Loucy (cell line): ENCODE measurements at regions not wholly inside any gene's neighbourhood (a gene's known extent, or its start where the extent isn't known, plus 50 kb on each side); places are given as distances from the start of the nearest gene placed in this dataset.

ENCODE experiments used
- H2AFZ ChIP-seq: fragments of 200-600 bp; sonication (generic); 2 replicates; pipeline ENCODE4 v1.6.0; 2016; ENCODE audit warnings: antibody characterized with exemption, mild to moderate bottlenecking, low read length, moderate library complexity
- H3F3A ChIP-seq: fragments of 200-600 bp; 2 replicates; pipeline ENCODE4 v1.6.0; 2016; ENCODE audit warnings: antibody characterized with exemption, low read depth, mild to moderate bottlenecking
- H3K27me3 ChIP-seq: fragments of 200-600 bp; sonication (generic); 2 replicates; pipeline ENCODE4 v1.6.1; 2014; ENCODE audit warnings: low read length, mild to moderate bottlenecking; ENCODE audit not compliant: insufficient read depth, poor library complexity, severe bottlenecking
- H3K36me3 ChIP-seq: fragments of 200-600 bp; sonication (generic); 2 replicates; pipeline ENCODE4 v1.6.1; 2016; ENCODE audit warnings: low read length; ENCODE audit not compliant: insufficient read depth
- H3K4me1 ChIP-seq: fragments of 200-600 bp; sonication (generic); 2 replicates; pipeline ENCODE4 v1.5.1; 2014; ENCODE audit warnings: low read length, mild to moderate bottlenecking; ENCODE audit not compliant: insufficient read depth, poor library complexity, severe bottlenecking
- H3K4me2 ChIP-seq: fragments of 200-600 bp; sonication (generic); 2 replicates; pipeline ENCODE4 v1.6.0; 2014; ENCODE audit warnings: antibody characterized with exemption, low read length, low read depth, mild to moderate bottlenecking; ENCODE audit not compliant: poor library complexity, severe bottlenecking
- H3K4me3 ChIP-seq: fragments of 200-600 bp; sonication (generic); 2 replicates; pipeline ENCODE4 v1.5.1; 2014; ENCODE audit warnings: low read length, mild to moderate bottlenecking, mixed read lengths; ENCODE audit not compliant: poor library complexity, severe bottlenecking
- H3K79me2 ChIP-seq: fragments of 200-600 bp; sonication (generic); 2 replicates; pipeline ENCODE4 v1.6.1; 2014; ENCODE audit warnings: low read length; ENCODE audit not compliant: insufficient read depth
- H3K9ac ChIP-seq: fragments of 200-600 bp; sonication (generic); 2 replicates; pipeline ENCODE4 v1.6.0; 2014; ENCODE audit warnings: mild to moderate bottlenecking, low read depth, low read length, moderate library complexity; ENCODE audit not compliant: poor library complexity, severe bottlenecking
- H3K9me2 ChIP-seq: fragments of 200-600 bp; sonication (generic); replicated peaks from 2 replicates; pipeline ENCODE4 v1.6.1; 2016; ENCODE audit warnings: low read depth, low read length, mixed read lengths
- H3K9me3 ChIP-seq: fragments of 200-600 bp; sonication (generic); 2 replicates; pipeline ENCODE4 v1.6.1; 2014; ENCODE audit warnings: mild to moderate bottlenecking, antibody characterized with exemption, low read length, low read depth; ENCODE audit not compliant: insufficient read depth
- H4K20me1 ChIP-seq: fragments of 200-600 bp; sonication (generic); 2 replicates; pipeline ENCODE4 v1.6.0; 2014; ENCODE audit warnings: antibody characterized with exemption, low read length, mild to moderate bottlenecking; ENCODE audit not compliant: insufficient read depth, poor library complexity, severe bottlenecking
- EZH2phosphoT487 ChIP-seq: fragments of 200-600 bp; IDR thresholded peaks from 2 replicates; pipeline ENCODE4 v1.6.1; 2018; ENCODE audit warnings: antibody characterized with exemption, mild to moderate bottlenecking, moderate library complexity, borderline replicate concordance
- TF ChIP-seq, protein P1 (sequence below): fragments of 200-600 bp; sonication (generic); conservative IDR thresholded peaks from 2 replicates; pipeline ENCODE4 v1.5.1; 2014; ENCODE audit warnings: mild to moderate bottlenecking, antibody characterized with exemption, low read length

DNA sequence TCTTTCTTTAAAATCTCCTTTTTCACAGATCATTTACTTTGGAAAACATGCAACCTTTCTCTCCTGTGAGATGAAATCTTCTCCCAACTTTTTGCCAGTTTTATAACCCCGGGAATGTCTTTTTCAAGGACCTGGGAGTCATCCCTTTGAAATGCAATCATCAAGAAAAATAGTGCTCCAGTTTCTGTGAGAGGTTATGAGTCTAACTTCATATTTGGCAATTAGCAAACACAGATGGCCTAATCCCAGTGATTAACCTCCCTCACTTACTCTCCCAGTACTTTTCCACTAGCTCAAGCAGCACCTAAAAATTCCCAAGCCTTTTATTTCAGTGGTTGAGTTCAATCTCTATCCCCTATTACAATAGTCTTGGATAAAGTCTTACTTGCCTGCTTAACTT lies 185.8 kb upstream of the TMEM106B start:
- Histone ChIP-seq H3F3A (no peaks in the 10 kb centered on the region), H3K9me3 (no peaks in the 10 kb centered on the region), H2AFZ (no peak overlapping the region), H3K4me2 (no peak overlapping the region), H3K4me3 (no peak overlapping the region), H3K4me1 (no peaks in the 10 kb centered on the region), H4K20me1 (no peaks in the 10 kb centered on the region), H3K9me2 (no peaks in the 10 kb centered on the region), H3K79me2 (no peaks in the 10 kb centered on the region), H3K36me3 (no peaks in the 10 kb centered on the region), H3K27me3 (no peaks in the 10 kb centered on the region), H3K9ac (no peak overlapping the region)
- TF ChIP-seq, protein P1, sequence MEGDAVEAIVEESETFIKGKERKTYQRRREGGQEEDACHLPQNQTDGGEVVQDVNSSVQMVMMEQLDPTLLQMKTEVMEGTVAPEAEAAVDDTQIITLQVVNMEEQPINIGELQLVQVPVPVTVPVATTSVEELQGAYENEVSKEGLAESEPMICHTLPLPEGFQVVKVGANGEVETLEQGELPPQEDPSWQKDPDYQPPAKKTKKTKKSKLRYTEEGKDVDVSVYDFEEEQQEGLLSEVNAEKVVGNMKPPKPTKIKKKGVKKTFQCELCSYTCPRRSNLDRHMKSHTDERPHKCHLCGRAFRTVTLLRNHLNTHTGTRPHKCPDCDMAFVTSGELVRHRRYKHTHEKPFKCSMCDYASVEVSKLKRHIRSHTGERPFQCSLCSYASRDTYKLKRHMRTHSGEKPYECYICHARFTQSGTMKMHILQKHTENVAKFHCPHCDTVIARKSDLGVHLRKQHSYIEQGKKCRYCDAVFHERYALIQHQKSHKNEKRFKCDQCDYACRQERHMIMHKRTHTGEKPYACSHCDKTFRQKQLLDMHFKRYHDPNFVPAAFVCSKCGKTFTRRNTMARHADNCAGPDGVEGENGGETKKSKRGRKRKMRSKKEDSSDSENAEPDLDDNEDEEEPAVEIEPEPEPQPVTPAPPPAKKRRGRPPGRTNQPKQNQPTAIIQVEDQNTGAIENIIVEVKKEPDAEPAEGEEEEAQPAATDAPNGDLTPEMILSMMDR: no peak
- TF ChIP-seq EZH2phosphoT487: no peak

DNA sequence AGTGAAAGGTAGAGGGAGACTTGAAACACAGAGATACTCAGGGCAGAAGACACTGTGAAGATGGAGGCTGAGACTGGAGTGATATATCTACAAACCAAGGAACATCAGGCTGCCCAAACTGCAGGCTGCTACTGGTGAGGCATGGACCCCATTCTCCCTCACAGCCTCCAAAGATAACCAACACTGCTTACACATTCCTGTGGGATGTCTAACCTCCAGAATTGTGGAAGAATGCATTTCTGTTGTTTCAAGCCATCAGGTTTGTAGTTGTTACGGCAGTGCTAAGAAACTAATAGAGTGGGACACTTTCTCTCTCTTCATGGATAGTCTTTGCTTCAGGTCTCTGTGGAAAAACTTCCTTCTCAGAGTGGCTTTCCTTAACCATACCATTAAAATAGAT lies 182.6 kb upstream of the TMEM106B start:
- H3K9me2 ChIP-seq: no peaks in the 10 kb centered on the region
- H3K4me3 ChIP-seq: no peak overlapping the region
- no peaks in the 10 kb centered on the region for H3K79me2 ChIP-seq
- no peak overlapping the region for H2AFZ ChIP-seq
- no peaks in the 10 kb centered on the region for H3K4me1 ChIP-seq
- no peak overlapping the region for H3K4me2 ChIP-seq
- no peak for TF ChIP-seq EZH2phosphoT487
- TF ChIP-seq, protein P1: no peak
- no peaks in the 10 kb centered on the region for H3K36me3 ChIP-seq
- no peaks in the 10 kb centered on the region for H3F3A ChIP-seq
- H3K27me3 ChIP-seq: no peaks in the 10 kb centered on the region
- H4K20me1 ChIP-seq: no peaks in the 10 kb centered on the region
- no peaks in the 10 kb centered on the region for H3K9me3 ChIP-seq
- H3K9ac ChIP-seq: no peak overlapping the region

DNA sequence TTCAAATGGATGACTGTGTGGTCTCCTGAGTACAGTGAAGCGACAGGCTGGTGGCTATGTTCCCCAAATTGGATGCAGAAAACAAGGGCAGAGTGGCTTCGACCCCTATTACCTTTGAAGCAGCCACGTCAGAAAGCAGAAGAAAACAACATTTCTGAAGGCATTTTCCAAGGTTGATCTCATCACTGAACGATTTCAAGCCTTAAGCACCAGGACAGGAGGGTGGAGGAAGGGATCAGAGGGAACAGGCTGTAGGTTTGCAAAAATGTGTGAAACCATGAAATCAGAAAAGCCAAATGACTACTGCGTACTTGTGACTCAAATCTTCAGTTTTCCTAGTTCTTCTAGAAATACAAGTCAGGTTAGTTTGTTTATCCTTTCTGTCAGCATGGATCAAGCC lies 181.0 kb upstream of the TMEM106B start:
- H3K9me2 ChIP-seq: no peaks in the 10 kb centered on the region

More for the DNA sequence above, 181.0 kb upstream of the TMEM106B start:
- no peak overlapping the region for H3K4me3 ChIP-seq
- no peak overlapping the region for H3K9ac ChIP-seq
- no peaks in the 10 kb centered on the region for H3F3A ChIP-seq
- H3K36me3 ChIP-seq: no peaks in the 10 kb centered on the region
- H3K4me2 ChIP-seq: no peak overlapping the region
- no peaks in the 10 kb centered on the region for H3K27me3 ChIP-seq
- H3K79me2 ChIP-seq: no peaks in the 10 kb centered on the region
- H3K9me3 ChIP-seq: no peaks in the 10 kb centered on the region
- no peaks in the 10 kb centered on the region for H3K4me1 ChIP-seq
- no peak for TF ChIP-seq EZH2phosphoT487
- TF ChIP-seq, protein P1: no peak
- no peak overlapping the region for H2AFZ ChIP-seq
- H4K20me1 ChIP-seq: no peaks in the 10 kb centered on the region
